ENCODE measurements at regions not wholly inside any gene's neighbourhood (a gene's known extent, or its start where the extent isn't known, plus 50 kb on each side); places are given as distances from the start of the nearest gene placed in this dataset.

- no peaks in the 10 kb centered on the region for H3K36me3 ChIP-seq
- H3K4me1 ChIP-seq (ENCODE audit: low read depth): no peaks in the 10 kb centered on the region
- no peak for DNase-seq (ENCODE audit: low read depth in 1 of 2, low spot score in 1 of 2)
- TF ChIP-seq, protein P1, sequence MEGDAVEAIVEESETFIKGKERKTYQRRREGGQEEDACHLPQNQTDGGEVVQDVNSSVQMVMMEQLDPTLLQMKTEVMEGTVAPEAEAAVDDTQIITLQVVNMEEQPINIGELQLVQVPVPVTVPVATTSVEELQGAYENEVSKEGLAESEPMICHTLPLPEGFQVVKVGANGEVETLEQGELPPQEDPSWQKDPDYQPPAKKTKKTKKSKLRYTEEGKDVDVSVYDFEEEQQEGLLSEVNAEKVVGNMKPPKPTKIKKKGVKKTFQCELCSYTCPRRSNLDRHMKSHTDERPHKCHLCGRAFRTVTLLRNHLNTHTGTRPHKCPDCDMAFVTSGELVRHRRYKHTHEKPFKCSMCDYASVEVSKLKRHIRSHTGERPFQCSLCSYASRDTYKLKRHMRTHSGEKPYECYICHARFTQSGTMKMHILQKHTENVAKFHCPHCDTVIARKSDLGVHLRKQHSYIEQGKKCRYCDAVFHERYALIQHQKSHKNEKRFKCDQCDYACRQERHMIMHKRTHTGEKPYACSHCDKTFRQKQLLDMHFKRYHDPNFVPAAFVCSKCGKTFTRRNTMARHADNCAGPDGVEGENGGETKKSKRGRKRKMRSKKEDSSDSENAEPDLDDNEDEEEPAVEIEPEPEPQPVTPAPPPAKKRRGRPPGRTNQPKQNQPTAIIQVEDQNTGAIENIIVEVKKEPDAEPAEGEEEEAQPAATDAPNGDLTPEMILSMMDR (IDR thresholded peaks at IDR 0.05; ENCODE audit: low read depth, low read length): no peak
- H3K27ac ChIP-seq: no peak overlapping the region
- no peaks in the 10 kb centered on the region for H3K27me3 ChIP-seq
- H3K9me3 ChIP-seq (ENCODE audit: low read depth): no peaks in the 10 kb centered on the region
- no peak overlapping the region for H3K4me3 ChIP-seq
Measured at GRCh38 chr14:22426711-22427110, 162.3 kb downstream of the DAD1 start.

DNA sequence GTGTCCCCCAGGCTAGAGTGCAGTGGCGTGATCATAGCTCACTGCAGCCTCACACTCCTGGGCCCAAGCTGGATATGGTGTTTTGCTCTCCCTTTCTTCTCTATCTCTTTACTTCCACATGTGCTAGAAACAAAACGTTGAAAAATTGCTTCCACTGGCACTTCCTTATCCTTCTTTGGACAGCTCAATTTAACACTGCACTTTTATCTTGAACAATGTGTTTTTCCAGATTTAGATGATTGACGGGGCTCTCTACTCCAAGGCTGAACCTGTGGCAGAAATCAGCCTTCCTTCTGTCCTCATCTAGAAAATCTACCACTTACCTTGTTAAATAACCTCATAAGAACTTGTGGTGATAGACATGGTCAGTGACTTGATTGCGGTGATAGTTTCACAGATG is 165.1 kb downstream of the DAD1 start:
- no peak overlapping the region for H3K27ac ChIP-seq
- no peak overlapping the region for H3K4me3 ChIP-seq
- no peaks in the 10 kb centered on the region for H3K36me3 ChIP-seq
- H3K9me3 ChIP-seq (ENCODE audit: low read depth): no peaks in the 10 kb centered on the region
- no peak for DNase-seq (ENCODE audit: low read depth in 1 of 2, low spot score in 1 of 2)
- TF ChIP-seq, protein P1 (IDR thresholded peaks at IDR 0.05; ENCODE audit: low read depth, low read length): no peak
- H3K27me3 ChIP-seq: no peaks in the 10 kb centered on the region
- no peaks in the 10 kb centered on the region for H3K4me1 ChIP-seq (ENCODE audit: low read depth)

GRCh38 chr14:22422238-22422637 is 166.8 kb downstream of the DAD1 start:
- H3K4me1 ChIP-seq (ENCODE audit: low read depth): no peaks in the 10 kb centered on the region
- no peaks in the 10 kb centered on the region for H3K9me3 ChIP-seq (ENCODE audit: low read depth)
- H3K27me3 ChIP-seq: no peaks in the 10 kb centered on the region
- TF ChIP-seq, protein P1 (IDR thresholded peaks at IDR 0.05; ENCODE audit: low read depth, low read length): no peak
- H3K27ac ChIP-seq: no peak overlapping the region
- DNase-seq (ENCODE audit: low read depth in 1 of 2, low spot score in 1 of 2): no peak
- H3K4me3 ChIP-seq: no peak overlapping the region
- no peaks in the 10 kb centered on the region for H3K36me3 ChIP-seq

GRCh38 chr14:22420598-22421186 is 168.3 kb downstream of the DAD1 start:
- TF ChIP-seq, protein P1 (IDR thresholded peaks at IDR 0.05; ENCODE audit: low read depth, low read length): peak; percentile 17
- Histone ChIP-seq H3K27ac (no peak overlapping the region), H3K9me3 (ENCODE audit: low read depth) (no peaks in the 10 kb centered on the region), H3K4me3 (no peak overlapping the region), H3K4me1 (ENCODE audit: low read depth) (no peaks in the 10 kb centered on the region), H3K27me3 (no peaks in the 10 kb centered on the region), H3K36me3 (no peaks in the 10 kb centered on the region)
- peak in 1 of 2 donors; percentile 48 for DNase-seq (ENCODE audit: low read depth in 1 of 2, low spot score in 1 of 2)

DNA sequence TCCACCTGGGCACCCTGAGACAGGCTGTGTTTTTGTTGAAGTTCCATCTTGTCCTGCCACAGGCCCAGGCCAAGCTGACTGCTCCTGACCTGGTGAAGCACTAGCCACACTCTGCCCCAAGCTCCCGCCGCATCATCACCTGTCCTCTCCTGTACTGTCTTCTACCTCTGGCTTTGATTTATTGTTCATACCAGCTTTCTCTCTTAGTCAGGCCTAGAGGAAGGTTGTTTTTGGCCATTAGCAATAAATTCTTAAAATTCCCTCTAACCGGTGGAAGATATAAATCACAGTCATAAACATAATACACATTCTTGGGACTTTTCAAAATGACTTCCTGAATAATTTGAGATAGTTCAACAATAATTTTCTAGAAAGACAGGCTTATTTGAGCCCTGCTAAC is 169.4 kb downstream of the DAD1 start:
- no peaks in the 10 kb centered on the region for H3K4me1 ChIP-seq (ENCODE audit: low read depth)
- H3K9me3 ChIP-seq (ENCODE audit: low read depth): no peaks in the 10 kb centered on the region
- H3K4me3 ChIP-seq: no peak overlapping the region
- H3K36me3 ChIP-seq: no peaks in the 10 kb centered on the region
- H3K27ac ChIP-seq: no peak overlapping the region
- TF ChIP-seq, protein P1 (IDR thresholded peaks at IDR 0.05; ENCODE audit: low read depth, low read length): no peak
- H3K27me3 ChIP-seq: no peaks in the 10 kb centered on the region
- no peak for DNase-seq (ENCODE audit: low read depth in 1 of 2, low spot score in 1 of 2)
